Nephron progenitor cell (in vitro differentiated cells): ENCODE measurements at regions not wholly inside any gene's neighbourhood (a gene's known extent, or its start where the extent isn't known, plus 50 kb on each side); places are given as distances from the start of the nearest gene placed in this dataset.

Experiments
- DNase-seq: peaks from one replicate; pipeline ENCODE4 v3.0.0; 2021
- H3K27ac Mint-ChIP-seq: 2 replicates; pipeline ENCODE4 v1.8.0; 2021; ENCODE audit warnings: mild to moderate bottlenecking, moderate library complexity, mixed read lengths
- H3K27me3 Mint-ChIP-seq: 2 replicates; pipeline ENCODE4 v1.8.0; 2021; ENCODE audit warnings: mild to moderate bottlenecking, low read depth, mixed read lengths; ENCODE audit not compliant: poor library complexity
- H3K36me3 Mint-ChIP-seq: 2 replicates; pipeline ENCODE4 v1.8.0; 2021; ENCODE audit warnings: low read depth, mixed read lengths
- H3K4me1 Mint-ChIP-seq: 2 replicates; pipeline ENCODE4 v1.8.0; 2021; ENCODE audit warnings: mixed read lengths
- H3K4me3 Mint-ChIP-seq: 2 replicates; pipeline ENCODE4 v1.8.0; 2021; ENCODE audit warnings: mild to moderate bottlenecking, moderate library complexity, mixed read lengths
- H3K9me3 Mint-ChIP-seq: 2 replicates; pipeline ENCODE4 v1.8.0; 2021; ENCODE audit warnings: mild to moderate bottlenecking, moderate library complexity, mixed read lengths
- TF ChIP-seq, protein P1 (sequence below): fragments of 200-600 bp; sonication (generic); IDR thresholded peaks from 2 replicates; pipeline ENCODE4 v1.5.0; 2021; ENCODE audit warnings: antibody characterized with exemption

DNA sequence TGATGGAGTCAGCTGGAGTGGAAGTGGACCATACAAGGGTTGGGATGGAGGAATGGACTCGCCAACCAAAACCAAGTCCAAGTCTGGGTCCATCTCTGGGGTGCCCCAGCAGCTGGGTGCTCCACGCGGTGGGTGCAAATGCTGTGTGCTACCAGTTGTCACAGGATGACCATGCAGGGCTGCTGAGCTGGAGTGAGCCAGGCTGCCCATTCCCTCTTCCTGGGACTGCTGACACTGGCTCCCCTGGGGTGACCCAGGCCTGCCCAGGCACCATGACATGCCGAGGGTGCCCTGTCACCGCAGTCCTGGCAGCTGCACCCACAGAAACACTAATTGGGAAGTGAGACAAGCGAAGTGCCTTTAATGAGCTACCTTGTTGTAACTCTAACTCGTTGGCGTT lies 140.2 kb downstream of the TPRA1 start:
- peaks cover 9% of the 10 kb centered on the region for H3K4me1 Mint-ChIP-seq
- no peak for DNase-seq
- TF ChIP-seq, protein P1, sequence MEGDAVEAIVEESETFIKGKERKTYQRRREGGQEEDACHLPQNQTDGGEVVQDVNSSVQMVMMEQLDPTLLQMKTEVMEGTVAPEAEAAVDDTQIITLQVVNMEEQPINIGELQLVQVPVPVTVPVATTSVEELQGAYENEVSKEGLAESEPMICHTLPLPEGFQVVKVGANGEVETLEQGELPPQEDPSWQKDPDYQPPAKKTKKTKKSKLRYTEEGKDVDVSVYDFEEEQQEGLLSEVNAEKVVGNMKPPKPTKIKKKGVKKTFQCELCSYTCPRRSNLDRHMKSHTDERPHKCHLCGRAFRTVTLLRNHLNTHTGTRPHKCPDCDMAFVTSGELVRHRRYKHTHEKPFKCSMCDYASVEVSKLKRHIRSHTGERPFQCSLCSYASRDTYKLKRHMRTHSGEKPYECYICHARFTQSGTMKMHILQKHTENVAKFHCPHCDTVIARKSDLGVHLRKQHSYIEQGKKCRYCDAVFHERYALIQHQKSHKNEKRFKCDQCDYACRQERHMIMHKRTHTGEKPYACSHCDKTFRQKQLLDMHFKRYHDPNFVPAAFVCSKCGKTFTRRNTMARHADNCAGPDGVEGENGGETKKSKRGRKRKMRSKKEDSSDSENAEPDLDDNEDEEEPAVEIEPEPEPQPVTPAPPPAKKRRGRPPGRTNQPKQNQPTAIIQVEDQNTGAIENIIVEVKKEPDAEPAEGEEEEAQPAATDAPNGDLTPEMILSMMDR: no peak
- no peak overlapping the region for H3K4me3 Mint-ChIP-seq
- peaks cover 54% of the 10 kb centered on the region for H3K27me3 Mint-ChIP-seq
- H3K9me3 Mint-ChIP-seq: no peaks in the 10 kb centered on the region
- no peaks in the 10 kb centered on the region for H3K36me3 Mint-ChIP-seq
- H3K27ac Mint-ChIP-seq: no peak overlapping the region

- H3K4me3 Mint-ChIP-seq: no peak overlapping the region
- peaks cover 6% of the 10 kb centered on the region for H3K4me1 Mint-ChIP-seq
- no peaks in the 10 kb centered on the region for H3K9me3 Mint-ChIP-seq
- no peak for DNase-seq
- H3K27ac Mint-ChIP-seq: no peak overlapping the region
- TF ChIP-seq, protein P1: no peak
- no peaks in the 10 kb centered on the region for H3K36me3 Mint-ChIP-seq
- H3K27me3 Mint-ChIP-seq: peaks cover 48% of the 10 kb centered on the region
These were observed 140.9 kb downstream of the TPRA1 start for GRCh38 chr3:127449486-127450212.

- H3K27ac Mint-ChIP-seq: no peak overlapping the region
- peaks cover 6% of the 10 kb centered on the region for H3K4me1 Mint-ChIP-seq
- H3K9me3 Mint-ChIP-seq: no peaks in the 10 kb centered on the region
- TF ChIP-seq, protein P1: no peak
- no peak for DNase-seq
- peaks cover 39% of the 10 kb centered on the region for H3K27me3 Mint-ChIP-seq
- no peaks in the 10 kb centered on the region for H3K36me3 Mint-ChIP-seq
- no peak overlapping the region for H3K4me3 Mint-ChIP-seq
These were observed 141.9 kb downstream of the TPRA1 start for GRCh38 chr3:127448671-127449070.

GRCh38 chr3:127448161-127448561 lies 142.4 kb downstream of the TPRA1 start:
- H3K4me3 Mint-ChIP-seq: no peak overlapping the region
- no peaks in the 10 kb centered on the region for H3K36me3 Mint-ChIP-seq
- no peak for DNase-seq
- H3K9me3 Mint-ChIP-seq: no peaks in the 10 kb centered on the region
- H3K27ac Mint-ChIP-seq: no peak overlapping the region
- peaks cover 6% of the 10 kb centered on the region for H3K4me1 Mint-ChIP-seq
- peaks cover 33% of the 10 kb centered on the region for H3K27me3 Mint-ChIP-seq
- TF ChIP-seq, protein P1: no peak

GRCh38 chr3:127446756-127447155 lies 143.8 kb downstream of the TPRA1 start:
- Mint-ChIP-seq H3K27me3 (peaks cover 27% of the 10 kb centered on the region), H3K4me3 (no peak overlapping the region), H3K27ac (no peak overlapping the region), H3K4me1 (peaks cover 6% of the 10 kb centered on the region), H3K9me3 (no peaks in the 10 kb centered on the region), H3K36me3 (no peaks in the 10 kb centered on the region)
- TF ChIP-seq, protein P1: no peak
- no peak for DNase-seq
